ENCODE measurements at regions not wholly inside any gene's neighbourhood (a gene's known extent, or its start where the extent isn't known, plus 50 kb on each side); places are given as distances from the start of the nearest gene placed in this dataset.

- no peak for DNase-seq
Measured at GRCh38 chr4:181969151-181969550, 274.1 kb upstream of the TENM3 start.

GRCh38 chr4:181970366-181970765, 272.8 kb upstream of the TENM3 start:
- no peak for DNase-seq

DNA sequence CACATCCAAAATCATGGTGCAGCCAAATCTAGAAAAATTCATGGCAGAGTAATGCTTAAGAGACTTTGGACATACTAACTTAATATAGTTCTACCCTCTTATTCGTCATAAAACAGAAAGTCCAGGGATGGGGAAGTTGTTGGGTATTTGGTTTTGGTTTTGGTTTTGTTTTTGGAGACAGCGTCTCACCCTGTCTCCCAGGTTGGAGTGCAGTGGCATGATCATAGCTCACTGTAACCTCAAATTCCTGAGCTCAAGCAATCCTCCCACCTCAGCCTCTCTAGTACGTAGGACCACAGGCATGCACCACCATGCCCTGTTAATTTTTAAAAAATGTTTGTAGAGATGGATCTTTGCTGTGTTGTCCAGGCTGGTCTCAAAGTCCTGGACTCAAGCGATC, 271.8 kb upstream of the TENM3 start:
- no peak for DNase-seq

- no peak for DNase-seq
Measured at GRCh38 chr4:181971973-181972372, 271.2 kb upstream of the TENM3 start.

DNA sequence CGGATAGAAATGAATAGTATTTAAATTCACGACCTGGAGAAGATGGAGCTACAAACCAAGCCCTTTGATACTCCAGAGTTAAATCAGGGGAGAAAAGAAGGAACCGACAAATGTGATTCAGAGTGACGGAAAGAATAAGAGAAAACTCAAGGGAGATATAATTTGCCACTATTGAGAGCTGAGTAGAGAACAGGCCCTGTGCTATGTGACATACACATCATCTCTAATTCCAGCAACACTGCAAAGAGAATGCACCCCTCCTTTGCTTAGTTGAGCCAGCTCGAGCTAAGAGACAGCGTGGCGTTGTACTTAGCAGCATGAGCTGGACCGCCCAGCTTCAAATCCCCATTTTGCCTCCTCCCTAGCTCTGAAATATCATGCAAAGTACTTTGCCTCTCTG, 266.4 kb upstream of the TENM3 start:
- DNase-seq = no peak

GRCh38 chr4:181982437-181982836, 260.8 kb upstream of the TENM3 start:
- peak; percentile 95 for DNase-seq

DNA sequence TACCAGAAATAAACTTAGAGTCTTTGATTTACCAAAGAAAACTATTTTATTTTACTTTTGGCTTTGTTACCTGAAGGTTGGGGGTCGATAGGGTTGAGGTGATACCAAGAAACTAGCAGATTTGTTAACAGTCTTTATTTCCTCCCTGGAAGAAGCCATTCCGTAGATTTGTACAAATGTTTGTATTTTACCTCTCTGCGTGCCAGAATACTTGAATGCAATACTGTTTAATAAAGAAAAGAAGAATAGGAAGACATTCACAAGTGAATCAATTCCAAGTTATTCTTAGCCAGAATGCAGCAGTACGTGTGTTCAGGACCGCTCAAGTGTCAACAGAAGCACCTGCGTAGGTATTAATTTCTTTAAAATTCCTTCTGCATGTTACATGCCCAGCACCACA, 260.3 kb upstream of the TENM3 start:
- DNase-seq = no peak

- DNase-seq = no peak
Measured at GRCh38 chr4:181987392-181987791, 255.8 kb upstream of the TENM3 start.

- DNase-seq = no peak
Measured at GRCh38 chr4:181989071-181989470, 254.1 kb upstream of the TENM3 start.

GRCh38 chr4:181991369-181992108, 251.7 kb upstream of the TENM3 start:
- no peak for DNase-seq

DNA sequence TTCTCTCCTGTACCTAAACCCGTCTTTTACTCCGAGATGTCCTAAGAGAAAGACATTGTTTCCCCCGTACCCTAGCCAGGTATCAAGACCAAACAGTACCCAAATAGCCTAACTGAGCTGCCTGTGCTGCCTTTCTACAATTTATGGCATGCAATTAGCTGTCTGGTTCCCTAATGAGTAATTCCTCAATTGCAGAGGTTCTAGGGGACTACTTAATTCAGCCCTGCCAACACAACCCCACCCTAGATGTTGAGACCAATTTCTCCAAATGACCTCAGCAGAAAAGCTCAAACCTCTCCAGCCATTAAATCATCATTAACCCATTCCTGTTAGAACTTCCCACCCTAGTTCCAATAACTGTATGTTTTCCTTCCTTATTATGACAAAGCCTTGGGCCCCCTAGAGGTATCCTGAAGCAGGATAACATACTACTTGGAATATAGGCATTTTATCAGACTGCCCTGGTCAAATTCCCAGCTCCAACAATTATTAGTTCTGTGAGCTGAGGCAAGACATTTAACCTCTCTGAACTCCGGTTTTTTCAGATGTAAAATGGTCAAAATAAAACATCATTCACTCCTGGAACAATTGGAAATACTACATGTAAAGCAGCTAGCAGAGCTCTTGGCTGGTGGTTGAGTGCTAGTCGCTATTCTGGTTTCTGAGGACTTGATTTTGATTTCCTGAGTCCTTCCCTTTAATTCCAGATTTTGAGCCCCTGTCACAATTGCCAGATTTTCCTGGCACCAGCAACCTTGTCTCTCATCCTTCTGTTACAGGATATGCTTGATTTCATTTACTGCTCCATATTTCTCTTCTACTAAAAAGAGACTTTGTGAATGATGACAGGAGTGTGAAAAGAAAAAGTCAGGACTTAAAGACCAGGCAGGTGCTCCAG, 244.6 kb upstream of the TENM3 start:
- no peak for DNase-seq

- DNase-seq = no peak
Measured at GRCh38 chr4:182000077-182000476, 243.1 kb upstream of the TENM3 start.

DNA sequence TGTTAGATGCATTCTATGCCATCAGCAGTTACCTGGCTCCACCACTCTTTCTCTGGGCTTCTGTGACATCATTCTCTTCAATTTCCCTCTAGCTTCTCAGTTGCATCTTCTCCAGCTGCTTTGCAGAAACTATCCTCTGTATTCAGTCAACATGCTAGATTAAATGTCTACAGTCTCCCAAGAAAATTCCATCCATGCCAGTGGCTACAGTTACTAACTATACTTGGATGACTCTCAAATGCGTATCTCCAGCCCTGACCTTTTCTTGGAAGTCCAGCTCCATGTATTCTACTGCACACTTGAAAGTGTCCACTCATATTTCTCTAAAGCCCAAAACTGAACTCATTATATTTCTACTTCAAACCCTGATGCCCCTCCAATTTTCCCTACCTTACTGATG, 232.3 kb upstream of the TENM3 start:
- no peak for DNase-seq

GRCh38 chr4:182014164-182014563, 229.0 kb upstream of the TENM3 start:
- DNase-seq = no peak

DNA sequence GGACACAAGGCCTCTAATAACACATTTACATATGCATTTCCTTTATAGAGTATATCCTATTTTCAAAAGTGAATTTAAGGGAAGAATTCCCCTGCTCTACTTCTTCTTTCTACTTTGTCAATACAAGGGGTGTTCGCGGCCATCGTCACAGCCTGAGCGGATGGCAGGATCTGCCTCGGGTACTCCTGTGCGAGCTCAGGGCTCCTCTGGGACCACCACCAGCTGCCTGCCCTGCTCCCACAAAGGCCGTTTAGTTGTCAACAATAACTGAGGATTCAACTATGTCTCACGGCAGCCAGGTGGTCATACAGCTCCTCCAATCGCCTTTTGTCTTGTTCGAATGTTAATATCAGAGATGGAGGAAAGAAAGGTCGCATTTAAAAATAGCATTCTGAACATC, 228.2 kb upstream of the TENM3 start:
- peak; percentile 26 for DNase-seq

- no peak for DNase-seq
Measured at GRCh38 chr4:182015893-182016292, 227.3 kb upstream of the TENM3 start.

GRCh38 chr4:182017038-182017437, 226.2 kb upstream of the TENM3 start:
- no peak for DNase-seq

DNA sequence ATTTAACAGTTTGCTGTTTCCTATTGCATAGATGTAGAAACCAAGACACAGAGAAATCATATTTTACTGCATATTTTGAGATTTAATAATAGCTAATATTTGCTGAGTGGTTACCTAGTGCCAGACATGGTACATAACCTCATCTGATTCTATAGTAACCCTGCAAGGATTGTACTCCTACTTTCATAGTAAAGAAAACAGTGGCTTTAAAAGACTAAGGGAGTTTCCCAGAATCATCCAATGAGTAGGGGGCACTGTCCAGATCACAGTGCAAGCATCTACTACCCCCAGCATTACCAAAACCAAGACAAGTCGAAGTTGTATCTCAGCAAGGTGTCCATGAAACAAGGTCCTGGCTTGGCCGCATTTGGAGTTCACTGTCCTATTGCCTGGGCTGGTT, 224.5 kb upstream of the TENM3 start:
- no peak for DNase-seq

DNA sequence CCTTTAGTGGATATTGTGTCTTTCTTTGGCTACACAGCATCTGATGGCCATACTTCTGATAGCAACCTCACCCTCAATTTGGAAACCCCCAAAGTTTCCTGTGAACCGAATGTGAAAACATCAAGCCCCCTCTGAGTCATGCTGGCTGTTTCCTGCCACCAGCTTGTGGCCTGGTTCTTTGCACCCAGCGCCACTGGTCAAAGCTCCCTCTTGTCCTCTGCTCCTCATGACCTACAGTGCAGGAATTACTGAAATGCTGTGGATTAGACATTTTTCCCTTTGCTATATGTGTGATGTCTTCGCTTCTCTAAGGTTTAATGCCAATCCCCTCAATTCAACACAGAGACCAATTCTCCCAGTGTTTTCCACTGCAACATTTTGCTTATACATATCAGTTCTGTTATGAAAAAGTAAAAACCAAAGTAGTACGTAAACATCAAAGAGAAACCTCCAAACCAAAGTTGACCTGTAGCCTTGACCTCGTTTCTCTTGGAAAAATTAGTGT, 224.0 kb upstream of the TENM3 start:
- DNase-seq = no peak

- peak; percentile 75 for DNase-seq
Measured at GRCh38 chr4:182022909-182023308, 220.3 kb upstream of the TENM3 start.

GRCh38 chr4:182023469-182023868, 219.7 kb upstream of the TENM3 start:
- DNase-seq = peak; percentile 23

- DNase-seq = no peak
Measured at GRCh38 chr4:182042945-182043344, 200.3 kb upstream of the TENM3 start.

- DNase-seq = no peak
Measured at GRCh38 chr4:182048871-182049270, 194.3 kb upstream of the TENM3 start.

DNA sequence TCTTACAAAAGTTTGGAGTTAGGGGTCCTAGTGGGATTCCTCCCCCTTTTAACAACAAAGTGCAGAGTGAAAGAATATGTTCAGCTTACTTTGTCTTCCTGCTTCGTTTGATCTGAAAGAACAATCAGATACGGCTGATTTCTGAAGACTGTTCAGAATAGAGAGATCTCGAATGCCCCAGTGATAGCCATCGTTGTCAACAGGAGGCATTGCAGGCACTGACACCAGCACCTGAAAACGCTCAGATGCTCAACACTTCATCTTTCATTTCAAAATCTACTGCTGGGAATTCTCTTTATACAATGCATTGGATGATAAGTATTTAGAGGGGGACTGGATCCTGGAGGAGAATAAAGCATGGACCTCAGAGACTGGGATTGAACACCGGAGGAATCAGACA, 186.3 kb upstream of the TENM3 start:
- DNase-seq = no peak

Data from NCI-H1436 treated with DMSO at 0.1 percent for 48 hours (cell line).